ENCODE measurements at regions not wholly inside any gene's neighbourhood (a gene's known extent, or its start where the extent isn't known, plus 50 kb on each side); places are given as distances from the start of the nearest gene placed in this dataset.

GRCh38 chr10:4020631-4021030 is 235.6 kb upstream of the KLF6 start:
- Mint-ChIP-seq H3K4me3 (ENCODE audit: unreplicated experiment) (no peak overlapping the region), H3K27me3 (ENCODE audit: low read depth) (no peaks in the 10 kb centered on the region), H3K4me1 (ENCODE audit: low read depth) (peaks cover 19% of the 10 kb centered on the region), H3K9me3 (ENCODE audit: low read depth) (peaks cover 6% of the 10 kb centered on the region), H3K36me3 (ENCODE audit: low read depth) (no peaks in the 10 kb centered on the region), H3K27ac (ENCODE audit: unreplicated experiment) (no peak overlapping the region)
- DNase-seq (ENCODE audit: low spot score) = no peak
- TF ChIP-seq CTCF (IDR thresholded peaks at IDR 0.05) = no peak

GRCh38 chr10:4018054-4018511 is 233.1 kb upstream of the KLF6 start:
- no peaks in the 10 kb centered on the region for H3K36me3 Mint-ChIP-seq (ENCODE audit: low read depth)
- H3K4me1 Mint-ChIP-seq (ENCODE audit: low read depth) = no peaks in the 10 kb centered on the region
- H3K27me3 Mint-ChIP-seq (ENCODE audit: low read depth) = no peaks in the 10 kb centered on the region
- TF ChIP-seq CTCF (IDR thresholded peaks at IDR 0.05) = no peak
- H3K4me3 Mint-ChIP-seq (ENCODE audit: unreplicated experiment) = no peak overlapping the region
- peaks cover 6% of the 10 kb centered on the region for H3K9me3 Mint-ChIP-seq (ENCODE audit: low read depth)
- H3K27ac Mint-ChIP-seq (ENCODE audit: unreplicated experiment) = no peak overlapping the region
- DNase-seq (ENCODE audit: low spot score) = no peak

- no peak for DNase-seq (ENCODE audit: low spot score)
- H3K27me3 Mint-ChIP-seq (ENCODE audit: low read depth) = no peaks in the 10 kb centered on the region
These were observed 232.3 kb upstream of the KLF6 start for GRCh38 chr10:4017336-4017735.

GRCh38 chr10:4016214-4016740 is 231.3 kb upstream of the KLF6 start:
- H3K27ac Mint-ChIP-seq (ENCODE audit: unreplicated experiment) = no peak overlapping the region
- H3K4me1 Mint-ChIP-seq (ENCODE audit: low read depth) = no peaks in the 10 kb centered on the region
- no peaks in the 10 kb centered on the region for H3K36me3 Mint-ChIP-seq (ENCODE audit: low read depth)
- peaks cover 5% of the 10 kb centered on the region for H3K9me3 Mint-ChIP-seq (ENCODE audit: low read depth)
- TF ChIP-seq CTCF (IDR thresholded peaks at IDR 0.05) = no peak
- no peaks in the 10 kb centered on the region for H3K27me3 Mint-ChIP-seq (ENCODE audit: low read depth)
- no peak for DNase-seq (ENCODE audit: low spot score)
- H3K4me3 Mint-ChIP-seq (ENCODE audit: unreplicated experiment) = no peak overlapping the region

More at GRCh38 chr10:4017336-4017735, 232.3 kb upstream of the KLF6 start:
- H3K27ac Mint-ChIP-seq (ENCODE audit: unreplicated experiment) = no peak overlapping the region
- no peaks in the 10 kb centered on the region for H3K36me3 Mint-ChIP-seq (ENCODE audit: low read depth)
- H3K4me1 Mint-ChIP-seq (ENCODE audit: low read depth) = no peaks in the 10 kb centered on the region
- peaks cover 6% of the 10 kb centered on the region for H3K9me3 Mint-ChIP-seq (ENCODE audit: low read depth)
- TF ChIP-seq CTCF (IDR thresholded peaks at IDR 0.05) = no peak
- H3K4me3 Mint-ChIP-seq (ENCODE audit: unreplicated experiment) = no peak overlapping the region

GRCh38 chr10:4013651-4014121 is 228.7 kb upstream of the KLF6 start:
- Mint-ChIP-seq H3K4me3 (ENCODE audit: unreplicated experiment) (no peak overlapping the region), H3K9me3 (ENCODE audit: low read depth) (peaks cover under 1% of the 10 kb centered on the region), H3K36me3 (ENCODE audit: low read depth) (no peaks in the 10 kb centered on the region), H3K4me1 (ENCODE audit: low read depth) (no peaks in the 10 kb centered on the region), H3K27ac (ENCODE audit: unreplicated experiment) (no peak overlapping the region), H3K27me3 (ENCODE audit: low read depth) (no peaks in the 10 kb centered on the region)
- DNase-seq (ENCODE audit: low spot score) = no peak
- TF ChIP-seq CTCF (IDR thresholded peaks at IDR 0.05) = no peak

Data from chondrocyte (in vitro differentiated cells).